ENCODE measurements at regions not wholly inside any gene's neighbourhood (a gene's known extent, or its start where the extent isn't known, plus 50 kb on each side); places are given as distances from the start of the nearest gene placed in this dataset.

DNA sequence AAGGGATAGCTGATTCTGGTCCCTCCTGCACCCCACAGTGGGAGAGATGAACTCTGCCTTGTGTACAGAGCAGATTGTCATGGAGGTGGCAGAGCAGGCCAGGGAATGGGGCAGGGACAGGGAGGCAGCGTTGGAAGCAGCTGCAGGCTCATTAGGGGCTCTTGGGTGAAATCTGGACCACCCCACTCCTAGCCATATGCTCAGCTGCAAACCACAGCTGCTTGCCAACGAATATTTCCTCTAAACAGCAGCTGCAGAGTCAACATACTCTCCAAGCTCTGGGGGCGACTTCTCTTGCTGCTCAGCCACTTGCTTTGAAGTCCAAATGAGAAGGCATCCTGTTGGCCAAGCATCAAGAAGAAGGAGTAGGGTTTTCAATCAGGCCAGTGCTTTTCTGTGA is 302.3 kb upstream of the AUTS2 start:
- TF ChIP-seq CTCF (IDR thresholded peaks at IDR 0.05; ENCODE audit: low read length) (no peak), EZH2 (optimal IDR thresholded peaks at IDR 0.05; ENCODE audit: low read depth, low read length) (no peak), EZH2phosphoT487 (IDR thresholded peaks at IDR 0.05; ENCODE audit: low read length) (no peak)
